Fibroblast of mammary gland (primary cell): ENCODE measurements at regions not wholly inside any gene's neighbourhood (a gene's known extent, or its start where the extent isn't known, plus 50 kb on each side); places are given as distances from the start of the nearest gene placed in this dataset.
"Not testable (repeated sequence)": the region's sequence is repeated elsewhere in the genome, so short reads cannot be mapped to it uniquely, and the experiment has no call there.

Experiments used
- DNase-seq: peaks from one replicate; pipeline ENCODE4 v3.0.0-alpha.2; 2010; ENCODE audit warnings: low read depth
- H3K4me3 ChIP-seq: 2 replicates; pipeline ENCODE4 v1.5.1; 2011; ENCODE audit warnings: low read depth, mild to moderate bottlenecking, low read length, moderate library complexity; ENCODE audit not compliant: control insufficient read depth
- TF ChIP-seq, protein P1 (sequence below): conservative IDR thresholded peaks from 2 replicates; pipeline ENCODE4 v1.5.1; 2011; ENCODE audit warnings: low read depth, low read length, inconsistent platforms; ENCODE audit not compliant: control insufficient read depth, insufficient read depth

DNA sequence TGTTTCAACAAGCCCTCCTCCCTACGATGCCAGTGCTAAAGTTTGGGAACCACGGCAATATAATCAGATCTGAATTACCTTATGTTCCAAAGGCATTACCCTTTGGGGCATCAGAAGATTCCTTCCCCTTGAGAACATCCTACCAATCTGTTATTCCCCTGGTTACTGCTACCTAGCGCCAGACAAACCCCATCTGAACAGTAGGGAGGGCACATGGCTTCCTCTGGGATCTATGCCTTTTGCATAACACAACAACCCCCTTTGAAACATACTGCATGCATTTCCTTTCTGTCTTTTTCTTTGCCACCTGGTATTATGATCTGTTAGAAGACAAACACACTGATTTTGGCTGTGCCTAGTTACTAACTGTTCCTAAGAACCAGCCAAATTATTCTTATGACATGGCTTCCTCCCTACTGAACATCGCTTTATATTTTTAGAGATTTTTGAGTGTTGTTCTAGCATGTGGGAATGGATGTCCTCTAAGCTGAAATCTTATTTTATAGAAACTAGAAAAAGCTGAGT is 103.9 kb upstream of the DAPK1 start:
- no peak for DNase-seq
- TF ChIP-seq, protein P1, sequence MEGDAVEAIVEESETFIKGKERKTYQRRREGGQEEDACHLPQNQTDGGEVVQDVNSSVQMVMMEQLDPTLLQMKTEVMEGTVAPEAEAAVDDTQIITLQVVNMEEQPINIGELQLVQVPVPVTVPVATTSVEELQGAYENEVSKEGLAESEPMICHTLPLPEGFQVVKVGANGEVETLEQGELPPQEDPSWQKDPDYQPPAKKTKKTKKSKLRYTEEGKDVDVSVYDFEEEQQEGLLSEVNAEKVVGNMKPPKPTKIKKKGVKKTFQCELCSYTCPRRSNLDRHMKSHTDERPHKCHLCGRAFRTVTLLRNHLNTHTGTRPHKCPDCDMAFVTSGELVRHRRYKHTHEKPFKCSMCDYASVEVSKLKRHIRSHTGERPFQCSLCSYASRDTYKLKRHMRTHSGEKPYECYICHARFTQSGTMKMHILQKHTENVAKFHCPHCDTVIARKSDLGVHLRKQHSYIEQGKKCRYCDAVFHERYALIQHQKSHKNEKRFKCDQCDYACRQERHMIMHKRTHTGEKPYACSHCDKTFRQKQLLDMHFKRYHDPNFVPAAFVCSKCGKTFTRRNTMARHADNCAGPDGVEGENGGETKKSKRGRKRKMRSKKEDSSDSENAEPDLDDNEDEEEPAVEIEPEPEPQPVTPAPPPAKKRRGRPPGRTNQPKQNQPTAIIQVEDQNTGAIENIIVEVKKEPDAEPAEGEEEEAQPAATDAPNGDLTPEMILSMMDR, result no peak

DNA sequence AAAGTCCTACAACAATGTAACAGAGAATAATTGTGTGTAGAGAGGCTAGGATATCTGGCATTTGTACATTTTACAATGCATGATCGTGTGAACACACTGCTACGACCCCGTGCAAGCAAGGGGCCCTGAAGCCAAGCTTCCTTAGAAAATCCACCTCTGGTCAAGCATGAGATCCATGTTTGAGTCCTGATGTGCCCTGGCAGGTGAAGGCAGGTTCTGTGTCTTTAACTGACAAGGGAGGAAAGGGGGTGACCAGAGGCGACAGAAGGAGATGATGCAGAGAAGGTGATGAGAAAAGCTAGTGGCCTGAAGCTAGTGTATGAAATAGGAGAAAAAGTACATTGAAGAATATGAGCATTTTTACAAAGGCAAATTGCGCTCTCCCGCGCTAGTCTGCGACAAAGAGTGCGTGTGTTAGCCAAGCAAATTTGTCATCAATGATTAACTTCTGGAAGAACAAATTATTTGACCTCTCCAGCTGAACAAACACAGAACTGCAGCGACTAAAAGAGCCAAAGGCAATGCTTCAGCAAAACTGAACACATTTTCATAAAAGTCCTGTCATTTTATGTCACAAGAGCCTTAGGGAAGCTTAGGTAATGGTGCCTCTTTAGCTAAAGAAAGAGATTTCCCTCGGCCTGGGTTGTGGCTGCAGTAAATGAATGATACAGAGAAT is 101.7 kb upstream of the DAPK1 start:
- H3K4me3 ChIP-seq, result no peak overlapping the region
- peak; percentile 56 for DNase-seq
- TF ChIP-seq, protein P1, result no peak

More for the DNA sequence above, 103.9 kb upstream of the DAPK1 start:
- no peak overlapping the region for H3K4me3 ChIP-seq

DNA sequence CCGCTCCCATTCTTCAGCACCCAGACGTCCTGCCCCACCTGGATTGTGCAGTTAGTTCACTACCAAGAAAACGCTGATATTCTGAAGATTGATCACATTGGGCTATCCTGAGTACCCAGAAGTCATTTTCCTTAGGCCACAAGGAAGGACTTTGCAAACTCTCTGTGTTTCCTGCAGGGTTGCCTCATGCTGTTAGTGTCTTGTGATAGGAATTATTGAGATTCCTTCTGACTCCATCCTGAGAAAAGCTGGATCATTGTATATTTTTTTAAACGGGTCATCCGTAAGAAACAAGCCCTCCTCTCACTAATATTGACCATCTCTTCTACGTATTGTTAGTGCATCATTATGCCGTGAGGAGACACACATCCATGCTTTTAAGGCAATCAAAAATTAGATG is 96.0 kb upstream of the DAPK1 start:
- no peak for DNase-seq
- TF ChIP-seq, protein P1, result no peak
- H3K4me3 ChIP-seq, result no peak overlapping the region

DNA sequence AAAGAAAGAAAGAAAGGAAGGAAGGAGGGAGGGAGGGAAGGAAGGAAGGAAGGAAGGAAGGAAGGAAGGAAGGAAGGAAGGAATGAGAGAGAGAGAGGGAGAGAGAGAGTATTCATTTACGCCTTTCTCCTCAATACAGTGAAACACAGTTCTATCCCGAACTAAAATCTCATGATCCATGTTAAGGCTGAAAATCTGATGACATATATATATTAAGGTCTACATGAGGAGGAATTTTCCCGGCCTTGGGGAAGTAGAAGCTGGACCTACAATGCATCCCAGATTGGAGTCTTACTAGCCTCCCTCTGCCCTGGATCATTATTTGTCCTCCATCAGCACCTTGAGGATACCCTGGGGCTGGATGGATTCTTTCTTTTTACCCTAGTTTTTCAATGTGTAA is 95.1 kb upstream of the DAPK1 start:
- H3K4me3 ChIP-seq, result no peak overlapping the region
- TF ChIP-seq, protein P1, result no peak
- no peak for DNase-seq

DNA sequence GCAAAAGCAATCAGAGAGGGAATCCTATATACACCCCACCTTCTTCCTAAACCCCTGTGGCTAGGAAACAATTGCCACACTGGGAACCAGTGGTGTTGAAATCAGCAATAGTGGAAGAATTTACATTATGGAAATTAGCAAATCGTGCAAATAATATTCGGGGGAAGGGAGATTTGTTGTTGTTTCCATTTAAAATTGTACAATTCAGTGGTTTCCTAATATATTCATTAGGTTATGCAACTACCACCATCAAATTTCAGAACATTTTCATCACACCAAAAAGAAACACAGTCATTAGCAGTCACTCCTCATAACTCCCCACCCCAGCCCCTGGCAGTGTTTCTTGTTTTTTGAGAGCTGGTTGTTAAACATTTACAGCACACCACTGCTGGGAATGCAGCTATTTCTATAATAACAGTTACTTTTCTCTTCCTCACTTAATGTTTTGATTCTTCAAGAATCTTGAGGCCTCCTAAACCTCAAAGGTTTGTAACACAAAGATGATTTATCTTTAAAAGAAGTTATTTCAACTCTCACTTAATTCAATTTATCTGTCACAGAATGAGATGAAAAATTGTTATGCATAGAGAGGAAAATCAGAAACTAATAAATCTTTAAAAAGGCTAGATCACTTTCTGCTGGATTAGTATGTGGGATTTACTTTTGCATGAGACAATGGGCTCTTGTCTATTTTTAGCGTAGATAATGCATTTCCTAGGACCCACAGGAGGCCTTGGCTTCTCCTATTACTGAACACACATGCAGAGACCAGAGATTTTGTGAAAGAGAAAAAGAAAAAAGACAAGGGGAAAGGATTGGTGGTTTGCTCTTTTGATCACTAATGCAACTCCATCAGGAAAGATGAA is 91.8 kb upstream of the DAPK1 start:
- TF ChIP-seq, protein P1, result no peak
- DNase-seq, result peak; percentile 24
- H3K4me3 ChIP-seq, result no peak overlapping the region

DNA sequence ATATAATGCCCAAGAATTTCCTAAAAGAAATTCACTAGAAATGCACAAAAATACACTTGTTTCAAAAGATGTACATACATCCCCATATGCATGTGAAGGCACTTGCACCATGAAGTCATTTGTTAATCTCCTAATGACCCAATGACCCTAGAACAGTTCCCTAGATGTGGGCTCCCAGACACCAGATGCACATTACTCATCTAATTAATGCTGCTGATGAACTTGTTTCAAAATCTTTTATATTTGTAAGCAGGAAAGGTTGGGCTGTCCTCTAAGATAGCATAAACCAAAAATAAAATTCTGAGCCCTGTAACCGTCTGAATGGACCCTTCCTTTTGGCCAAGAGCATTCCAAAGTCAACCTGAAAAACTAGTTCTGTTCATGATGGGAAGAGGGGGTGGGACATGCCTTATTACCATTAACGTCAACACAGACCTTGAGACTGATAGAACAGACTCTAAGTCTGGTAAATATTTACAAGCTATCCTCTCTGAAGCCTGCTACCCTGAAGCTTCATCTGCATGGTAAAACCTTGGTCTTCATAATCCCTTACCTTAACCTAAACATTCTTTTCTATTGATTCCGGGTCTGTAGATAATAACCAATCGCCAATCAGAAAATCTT is 91.0 kb upstream of the DAPK1 start:
- no peak overlapping the region for H3K4me3 ChIP-seq
- TF ChIP-seq, protein P1, result no peak
- DNase-seq, result no peak

DNA sequence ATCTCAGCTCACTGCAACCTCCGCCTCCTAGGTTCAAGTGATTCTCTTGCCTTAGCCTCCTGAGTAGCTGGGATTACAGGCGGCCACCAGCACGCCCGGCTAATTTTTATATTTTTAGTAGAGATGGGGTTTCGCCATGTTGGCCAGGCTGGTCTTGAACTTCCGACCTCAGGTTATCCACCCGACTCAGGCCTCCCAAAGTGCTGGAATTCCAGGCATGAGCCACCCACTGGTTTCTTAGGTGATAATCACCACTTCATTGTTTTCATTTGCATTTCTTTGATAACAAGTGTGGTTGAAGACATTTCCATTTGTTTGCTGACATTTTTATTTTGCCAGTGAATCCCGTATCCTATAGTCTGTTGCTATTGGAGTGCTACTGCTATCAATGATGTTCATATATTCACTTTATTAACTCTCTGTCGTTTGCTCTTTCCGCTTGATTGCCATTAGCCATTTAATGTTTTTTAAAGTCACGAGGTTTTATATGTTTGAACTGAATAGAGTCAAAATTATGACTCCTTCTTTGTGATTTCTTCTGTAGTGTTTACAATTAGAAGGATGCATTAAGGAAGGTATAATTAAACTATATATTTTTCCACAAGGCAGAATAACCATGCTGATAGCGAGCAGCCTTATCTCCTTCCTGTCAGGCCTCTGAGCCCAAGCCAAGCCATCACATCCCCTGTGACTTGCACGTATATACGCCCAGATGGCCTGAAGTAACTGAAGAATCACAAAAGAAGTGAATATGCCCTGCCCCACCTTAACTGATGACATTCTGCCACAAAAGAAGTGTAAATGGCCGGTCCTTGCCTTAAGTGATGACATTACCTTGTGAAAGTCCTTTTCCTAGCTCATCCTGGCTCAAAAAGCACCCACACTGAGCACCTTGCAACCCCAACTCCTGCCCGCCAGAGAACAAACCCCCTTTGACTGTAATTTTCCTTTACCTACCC is 87.3 kb upstream of the DAPK1 start:
- H3K4me3 ChIP-seq, DNase-seq: not testable (repeated sequence)
